Testis (tissue), 2 donors: ENCODE measurements at regions not wholly inside any gene's neighbourhood (a gene's known extent, or its start where the extent isn't known, plus 50 kb on each side); places are given as distances from the start of the nearest gene placed in this dataset.

Source experiments
- DNase-seq: peaks from one replicate; pipeline ENCODE4 v3.0.0-alpha.2; 2019
- H3K27ac ChIP-seq, 2 donors: fragments of 200-600 bp; sonication (generic); one replicate each; pipeline ENCODE4 v1.5.1; 2019
- H3K27me3 ChIP-seq: fragments of 200-600 bp; sonication (generic); one replicate; pipeline ENCODE4 v1.5.1; 2019
- H3K36me3 ChIP-seq: fragments of 200-600 bp; sonication (generic); one replicate; pipeline ENCODE4 v1.5.1; 2017; ENCODE audit warnings: low read depth; ENCODE audit errors: missing control alignments
- H3K4me1 ChIP-seq: fragments of 200-600 bp; sonication (generic); one replicate; pipeline ENCODE4 v1.5.1; 2019
- H3K4me3 ChIP-seq, 2 donors: fragments of 200-600 bp; sonication (generic); one replicate each; pipeline ENCODE4 v1.5.1; 2017 to 2019
- H3K9me3 ChIP-seq: fragments of 200-600 bp; sonication (generic); one replicate; pipeline ENCODE4 v1.5.1; 2017
- POLR2A ChIP-seq: fragments of 450-650 bp; IDR thresholded peaks from one replicate; pipeline ENCODE4 v1.6.1; 2017; ENCODE audit warnings: antibody characterized with exemption, mild to moderate bottlenecking, moderate library complexity
- WGBS, 2 donors: methylation state at CpG; one replicate each; pipeline ENCODE4 v1.1.5; 2018; 5-methylcytosine and 5-hydroxymethylcytosine counted together
- intact Hi-C: fragments of 100-400 bp; cut with DNase I; formaldehyde crosslinking; loops from one replicate; pipeline ENCODE4 v1.15.1; 2023; ENCODE audit warnings: low total_unique reads
- TF ChIP-seq, protein P1 (sequence below), 3 experiments: fragments of 450-650 bp in 2 of 3; fragments of 200-600 bp in 1 of 3; sonication (generic) in 1 of 3; IDR thresholded peaks; one replicate each; pipeline ENCODE4 v1.5.1; 2016 to 2019; ENCODE audit warnings: antibody characterized with exemption in 3 of 3, mild to moderate bottlenecking in 2 of 3, moderate library complexity in 1 of 3

DNA sequence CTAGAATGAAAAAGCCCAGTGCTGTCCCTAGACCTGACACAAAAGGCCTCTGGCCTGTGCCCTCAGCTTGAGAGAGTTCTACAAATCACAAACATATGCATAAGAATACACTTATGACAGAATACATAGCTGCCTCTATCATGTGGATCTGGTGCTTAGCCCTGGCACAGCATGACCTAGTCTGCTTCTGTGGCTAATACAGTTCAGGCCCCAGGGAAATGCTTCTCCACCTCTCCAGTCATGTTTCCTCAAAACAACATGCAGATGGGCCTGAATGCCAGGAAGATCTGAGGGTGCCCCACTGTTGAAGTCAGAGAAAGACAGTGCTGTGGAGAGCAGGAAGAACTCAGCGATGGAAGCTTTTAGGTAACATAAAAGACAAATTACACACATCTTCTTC is 231.9 kb upstream of the SALL1 start:
- Histone ChIP-seq H3K27ac (no peak overlapping the region), H3K27me3 (no peaks in the 10 kb centered on the region), H3K4me1 (no peaks in the 10 kb centered on the region), H3K36me3 (no peaks in the 10 kb centered on the region), H3K4me3 (no peak overlapping the region), H3K9me3 (no peaks in the 10 kb centered on the region)
- no peak for DNase-seq
- WGBS, 2 donors, result 85 to 94% methylated on average over 1 of the region's 1 CpG
- no peak for TF ChIP-seq POLR2A
- TF ChIP-seq, protein P1, sequence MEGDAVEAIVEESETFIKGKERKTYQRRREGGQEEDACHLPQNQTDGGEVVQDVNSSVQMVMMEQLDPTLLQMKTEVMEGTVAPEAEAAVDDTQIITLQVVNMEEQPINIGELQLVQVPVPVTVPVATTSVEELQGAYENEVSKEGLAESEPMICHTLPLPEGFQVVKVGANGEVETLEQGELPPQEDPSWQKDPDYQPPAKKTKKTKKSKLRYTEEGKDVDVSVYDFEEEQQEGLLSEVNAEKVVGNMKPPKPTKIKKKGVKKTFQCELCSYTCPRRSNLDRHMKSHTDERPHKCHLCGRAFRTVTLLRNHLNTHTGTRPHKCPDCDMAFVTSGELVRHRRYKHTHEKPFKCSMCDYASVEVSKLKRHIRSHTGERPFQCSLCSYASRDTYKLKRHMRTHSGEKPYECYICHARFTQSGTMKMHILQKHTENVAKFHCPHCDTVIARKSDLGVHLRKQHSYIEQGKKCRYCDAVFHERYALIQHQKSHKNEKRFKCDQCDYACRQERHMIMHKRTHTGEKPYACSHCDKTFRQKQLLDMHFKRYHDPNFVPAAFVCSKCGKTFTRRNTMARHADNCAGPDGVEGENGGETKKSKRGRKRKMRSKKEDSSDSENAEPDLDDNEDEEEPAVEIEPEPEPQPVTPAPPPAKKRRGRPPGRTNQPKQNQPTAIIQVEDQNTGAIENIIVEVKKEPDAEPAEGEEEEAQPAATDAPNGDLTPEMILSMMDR (IDR thresholded peaks at IDR 0.05), result no peak
- intact Hi-C loops, result no loop called here

DNA sequence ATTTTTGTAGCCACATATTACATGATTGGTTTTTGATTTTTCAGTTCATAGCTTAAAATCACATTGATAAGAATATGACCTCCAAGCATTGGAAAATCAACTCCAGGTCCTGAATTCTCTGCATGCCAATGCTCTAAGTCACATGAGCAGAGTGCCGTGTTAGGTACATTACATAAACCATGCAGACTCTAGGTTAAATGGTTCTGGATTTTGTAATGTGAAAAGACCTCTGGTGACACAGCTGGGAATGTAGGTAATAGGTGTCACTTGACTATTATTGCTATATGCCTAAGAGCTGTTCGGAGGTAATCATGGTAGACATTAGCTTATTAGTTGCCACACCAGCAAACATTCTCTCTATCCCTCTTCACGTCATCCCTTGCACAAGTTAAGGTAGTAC is 231.1 kb upstream of the SALL1 start:
- no peaks in the 10 kb centered on the region for H3K36me3 ChIP-seq
- no peak overlapping the region for H3K27ac ChIP-seq
- H3K27me3 ChIP-seq, result no peaks in the 10 kb centered on the region
- no peaks in the 10 kb centered on the region for H3K4me1 ChIP-seq
- intact Hi-C loops, result no loop called here
- TF ChIP-seq, protein P1 (IDR thresholded peaks at IDR 0.05), result no peak
- TF ChIP-seq POLR2A, result no peak
- no peak overlapping the region for H3K4me3 ChIP-seq
- WGBS, 2 donors, result 68 to 72% methylated on average over 3 of the region's 3 CpGs
- no peaks in the 10 kb centered on the region for H3K9me3 ChIP-seq
- no peak for DNase-seq

DNA sequence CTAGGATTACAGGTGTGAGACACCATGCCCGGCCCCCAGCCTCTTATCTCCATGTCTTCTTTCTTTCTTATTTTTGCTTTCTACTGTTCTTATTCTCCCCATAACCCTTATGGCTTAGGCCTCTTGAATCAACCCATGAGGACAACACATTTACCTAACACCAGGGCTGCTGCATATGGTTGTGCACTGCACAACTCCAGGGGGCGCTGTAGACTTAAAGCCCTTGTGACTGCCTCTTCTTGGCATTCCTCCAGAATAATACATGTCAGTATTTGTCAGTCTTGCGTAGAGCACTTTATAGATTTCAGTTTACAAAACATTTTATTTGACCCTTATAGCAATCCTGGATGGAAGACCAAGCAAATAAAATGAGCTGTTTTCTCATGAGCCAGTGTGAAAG is 225.0 kb upstream of the SALL1 start:
- no peaks in the 10 kb centered on the region for H3K36me3 ChIP-seq
- H3K4me1 ChIP-seq, result no peaks in the 10 kb centered on the region
- H3K4me3 ChIP-seq, result no peak overlapping the region
- H3K27me3 ChIP-seq, result no peaks in the 10 kb centered on the region
- H3K9me3 ChIP-seq, result no peaks in the 10 kb centered on the region
- DNase-seq, result no peak
- no peak overlapping the region for H3K27ac ChIP-seq
- intact Hi-C loops, result no loop called here
- TF ChIP-seq, protein P1 (IDR thresholded peaks at IDR 0.05), result no peak
- no peak for TF ChIP-seq POLR2A
- WGBS, 2 donors, result 91 to 96% methylated on average over 3 of the region's 3 CpGs

DNA sequence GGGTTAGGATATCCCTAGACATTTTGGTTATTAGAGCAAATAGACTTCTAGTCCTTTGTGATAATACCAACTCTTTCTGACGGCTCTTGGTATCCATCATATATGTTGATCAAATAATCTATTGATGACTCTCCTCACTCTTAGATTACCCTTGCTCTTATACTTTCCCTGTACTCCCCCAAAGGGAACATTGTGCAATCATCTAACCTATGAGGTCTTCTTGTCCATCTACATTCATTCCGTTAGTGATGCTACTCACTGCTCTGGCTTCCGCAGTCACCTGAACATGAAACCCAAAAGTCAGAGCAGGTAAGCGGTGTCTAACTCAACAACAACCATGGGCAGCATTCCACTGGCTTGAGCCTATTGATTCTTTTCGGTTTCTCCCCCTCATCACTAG is 223.7 kb upstream of the SALL1 start:
- WGBS, 2 donors, result 90 to 93% methylated on average over 5 of the region's 5 CpGs

DNA sequence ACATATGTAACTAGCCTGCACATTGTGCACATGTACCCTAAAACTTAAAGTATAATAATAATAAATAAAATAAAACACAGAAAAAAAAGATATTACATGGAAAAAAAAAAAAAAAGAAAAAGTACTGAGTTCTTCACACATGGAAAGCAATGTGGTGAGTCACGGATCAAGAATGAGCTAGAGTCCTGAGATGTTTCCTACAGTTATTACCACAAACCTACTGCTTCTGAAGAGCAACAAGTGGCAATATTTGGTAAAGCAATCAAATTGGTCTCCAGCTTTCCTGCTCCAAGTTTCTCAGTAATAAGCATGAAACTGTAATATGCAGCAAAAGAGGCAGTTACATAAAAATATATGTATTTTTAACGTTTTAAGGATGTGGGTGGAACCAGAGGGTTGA is 223.3 kb upstream of the SALL1 start:
- 81 to 86% methylated on average over 2 of the region's 2 CpGs for WGBS, 2 donors
- no peaks in the 10 kb centered on the region for H3K36me3 ChIP-seq
- H3K4me3 ChIP-seq, result no peak overlapping the region
- H3K4me1 ChIP-seq, result no peaks in the 10 kb centered on the region
- H3K27ac ChIP-seq, result no peak overlapping the region
- intact Hi-C loops, result no loop called here
- no peaks in the 10 kb centered on the region for H3K27me3 ChIP-seq
- TF ChIP-seq, protein P1 (IDR thresholded peaks at IDR 0.05), result no peak
- TF ChIP-seq POLR2A, result no peak
- no peaks in the 10 kb centered on the region for H3K9me3 ChIP-seq
- DNase-seq, result no peak

More for the DNA sequence above, 223.7 kb upstream of the SALL1 start:
- no peak overlapping the region for H3K4me3 ChIP-seq
- intact Hi-C loops, result no loop called here
- no peaks in the 10 kb centered on the region for H3K9me3 ChIP-seq
- DNase-seq, result no peak
- H3K27ac ChIP-seq, result no peak overlapping the region
- no peaks in the 10 kb centered on the region for H3K36me3 ChIP-seq
- H3K4me1 ChIP-seq, result no peaks in the 10 kb centered on the region
- no peak for TF ChIP-seq POLR2A
- TF ChIP-seq, protein P1 (IDR thresholded peaks at IDR 0.05), result no peak
- no peaks in the 10 kb centered on the region for H3K27me3 ChIP-seq
